HG02981 (cell line): ENCODE measurements at regions not wholly inside any gene's neighbourhood (a gene's known extent, or its start where the extent isn't known, plus 50 kb on each side); places are given as distances from the start of the nearest gene placed in this dataset.
"Not testable (repeated sequence)": the region's sequence is repeated elsewhere in the genome, so short reads cannot be mapped to it uniquely, and the experiment has no call there.

ENCODE experiments used
- ATAC-seq: cut with Tn5 transposase; IDR thresholded peaks from one replicate; pipeline ENCODE4 v1.9.1; 2021; ENCODE audit warnings: mild to moderate bottlenecking, moderate library complexity; ENCODE audit not compliant: unreplicated experiment

- ATAC-seq = no peak
Observed at GRCh38 chr16:65621640-65622039, 499.8 kb upstream of the CDH11 start.

- ATAC-seq = no peak
Observed at GRCh38 chr16:65619606-65620005, 497.7 kb upstream of the CDH11 start.

GRCh38 chr16:65618931-65619330, 497.1 kb upstream of the CDH11 start:
- ATAC-seq = no peak

- ATAC-seq = no peak
Observed at GRCh38 chr16:65618333-65618732, 496.5 kb upstream of the CDH11 start.

DNA sequence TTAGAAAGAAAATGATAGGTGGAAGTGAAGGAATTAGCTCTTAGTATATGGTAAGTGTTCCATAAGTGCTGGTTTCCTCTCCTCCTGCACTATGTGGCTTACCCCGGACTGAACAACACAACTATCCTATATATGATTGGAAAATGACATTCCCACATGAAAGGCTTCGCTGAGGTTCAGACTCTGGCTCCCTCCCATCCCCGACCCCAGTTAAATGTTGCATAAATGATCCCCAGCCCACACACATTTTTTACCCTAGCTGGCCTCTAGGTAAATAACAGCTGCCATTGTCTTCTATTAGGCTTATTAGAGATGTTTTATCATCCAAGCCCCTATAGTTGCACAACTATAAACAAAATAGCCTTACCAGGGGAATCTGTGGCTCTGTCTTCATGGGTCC, 495.6 kb upstream of the CDH11 start:
- ATAC-seq = no peak

DNA sequence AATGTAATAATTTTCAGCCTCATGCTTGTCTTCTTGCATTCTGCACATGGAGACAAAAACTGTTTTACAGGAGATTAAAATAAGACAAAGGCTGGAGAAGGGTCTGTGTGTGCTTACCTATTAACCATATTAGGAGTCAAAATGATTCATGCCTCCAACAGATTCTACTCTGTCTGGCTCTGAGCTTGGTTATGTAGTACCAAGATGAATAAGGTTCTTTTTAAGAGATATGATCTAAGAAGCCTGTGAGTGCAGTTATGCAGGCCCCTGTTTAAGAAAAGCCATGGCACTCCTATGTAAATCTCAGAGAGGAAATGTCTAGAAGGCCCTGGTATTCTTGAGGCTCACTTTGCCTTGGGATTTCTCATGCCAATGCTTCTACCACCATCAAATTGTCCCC, 486.6 kb upstream of the CDH11 start:
- ATAC-seq = no peak

- no peak for ATAC-seq
Observed at GRCh38 chr16:65604771-65605170, 482.9 kb upstream of the CDH11 start.

DNA sequence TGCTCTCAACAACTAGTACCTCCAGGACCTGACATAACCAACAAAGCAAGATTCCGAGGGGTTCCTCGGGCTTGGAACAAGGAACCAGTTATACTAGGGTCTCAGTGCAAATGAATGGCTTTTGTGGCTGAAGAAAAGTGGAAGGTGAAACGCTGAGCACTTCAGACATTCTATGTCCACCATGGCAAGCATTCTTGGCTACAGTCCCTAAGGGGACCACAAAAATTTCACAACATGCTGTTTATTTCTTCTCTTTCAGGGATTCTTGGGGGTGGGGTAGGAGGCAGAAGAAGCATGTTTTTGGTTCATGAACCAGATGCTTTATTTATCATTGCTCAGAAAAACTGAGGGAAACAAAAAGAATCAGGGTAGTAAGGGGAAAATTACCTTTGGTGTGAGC, 479.9 kb upstream of the CDH11 start:
- no peak for ATAC-seq

DNA sequence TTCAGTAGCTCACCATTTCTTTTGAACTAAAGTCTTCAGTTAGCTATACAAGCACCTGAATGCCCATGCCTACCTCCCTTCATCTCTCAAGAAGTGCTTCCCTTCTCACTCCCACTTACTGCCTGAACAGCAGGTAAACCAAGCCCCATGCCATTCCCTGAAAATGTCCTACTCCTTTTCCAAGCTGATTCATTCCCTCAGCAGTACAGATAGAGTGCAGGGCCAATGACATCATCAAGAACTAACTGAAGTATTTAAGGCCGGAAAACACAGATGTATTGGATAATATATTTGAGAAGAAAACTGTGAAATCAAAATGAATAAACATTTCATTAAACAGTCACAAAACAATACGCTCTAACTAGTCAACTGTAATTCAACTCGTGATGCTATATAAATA, 478.8 kb upstream of the CDH11 start:
- no peak for ATAC-seq

DNA sequence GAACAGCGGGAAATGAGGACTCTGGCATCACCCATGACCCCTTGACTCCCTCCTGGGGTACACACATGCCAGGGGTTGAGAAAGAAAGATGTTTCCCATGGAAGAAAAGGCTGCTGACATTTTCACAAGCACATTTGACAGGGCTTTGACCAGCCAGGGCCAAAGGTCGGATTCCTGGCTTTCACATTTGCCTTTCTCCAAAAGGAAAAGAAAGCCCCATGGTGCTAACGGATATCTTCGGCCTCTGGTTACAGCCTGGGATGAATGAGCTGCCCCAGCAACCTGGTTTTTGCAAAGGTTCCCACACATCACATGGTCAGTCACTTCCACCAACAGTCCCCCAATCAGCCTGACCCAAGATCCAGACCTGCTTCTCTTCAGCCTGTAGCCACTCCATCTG, 478.2 kb upstream of the CDH11 start:
- ATAC-seq = no peak

DNA sequence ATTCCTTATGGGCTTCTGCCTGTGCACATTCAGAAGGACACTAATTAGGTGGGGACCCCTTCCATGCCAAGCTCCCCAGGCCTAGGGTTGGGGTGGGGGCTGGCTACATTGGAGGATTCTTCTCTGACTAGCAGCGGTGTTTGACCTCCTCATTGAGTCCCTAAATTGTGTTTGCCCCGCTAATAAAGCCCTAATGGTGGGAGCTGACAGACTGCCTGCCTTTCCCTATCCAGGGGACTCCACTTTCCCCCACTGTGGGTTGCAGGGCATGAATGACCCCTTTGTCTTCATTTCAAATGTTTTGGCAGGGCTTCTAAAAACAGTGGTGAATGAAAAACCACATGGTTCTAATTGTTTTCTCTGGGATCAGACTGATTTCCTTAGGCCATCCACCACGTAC, 476.8 kb upstream of the CDH11 start:
- no peak for ATAC-seq

- no peak for ATAC-seq
Observed at GRCh38 chr16:65583498-65583897, 461.6 kb upstream of the CDH11 start.

- ATAC-seq = no peak
Observed at GRCh38 chr16:65579050-65579449, 457.2 kb upstream of the CDH11 start.

DNA sequence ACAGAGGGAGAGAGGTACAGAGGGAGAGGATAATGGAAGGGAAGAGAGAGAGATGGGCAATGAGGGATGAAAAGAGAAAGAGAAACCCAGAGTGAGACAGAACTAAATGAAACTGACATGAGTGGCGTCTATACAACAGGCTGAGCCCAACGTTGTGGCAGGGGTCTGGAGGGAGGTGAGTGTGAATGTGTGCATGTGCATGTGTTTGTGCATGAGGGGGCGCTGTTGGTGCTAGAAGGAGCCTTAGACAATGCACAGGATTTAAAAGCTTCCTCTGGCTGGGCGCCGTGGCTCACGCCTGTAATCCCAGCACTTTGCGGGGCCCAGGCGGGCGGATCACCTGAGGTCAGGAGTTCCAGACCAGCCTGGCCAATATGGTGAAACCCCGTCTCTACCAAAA, 454.8 kb upstream of the CDH11 start:
- no peak for ATAC-seq

- no peak for ATAC-seq
Observed at GRCh38 chr16:65576139-65576538, 454.3 kb upstream of the CDH11 start.

DNA sequence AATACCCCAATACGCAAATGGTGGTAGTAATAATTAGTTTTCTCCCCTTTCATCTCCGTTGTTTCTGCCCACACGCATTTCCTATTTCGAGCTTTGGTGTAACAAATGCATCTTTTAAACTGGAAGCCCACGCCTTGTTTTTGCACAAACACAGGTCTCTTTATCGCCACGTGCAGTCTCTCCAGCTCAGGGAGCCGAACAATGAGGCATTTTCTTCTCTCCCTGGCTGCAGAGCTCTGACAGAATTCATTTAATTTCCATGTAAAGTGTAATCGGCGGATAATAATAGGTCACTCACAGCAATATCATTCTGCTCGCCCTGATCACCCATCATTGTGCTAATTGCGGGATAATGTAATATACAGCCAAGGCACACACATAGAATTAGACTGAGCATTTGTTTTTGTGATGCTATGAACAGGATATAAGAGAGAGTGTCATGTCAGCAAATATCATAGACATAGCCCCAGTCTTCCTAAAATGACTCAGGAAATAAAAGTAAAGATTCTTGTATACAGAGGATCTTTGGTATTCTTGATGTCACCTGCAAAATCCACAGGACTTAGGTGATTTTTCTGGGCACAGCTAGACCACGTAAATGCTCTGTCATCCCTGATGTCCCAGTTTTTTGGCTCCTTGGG, 452.6 kb upstream of the CDH11 start:
- no peak for ATAC-seq

- ATAC-seq = no peak
Observed at GRCh38 chr16:65572156-65572555, 450.3 kb upstream of the CDH11 start.

DNA sequence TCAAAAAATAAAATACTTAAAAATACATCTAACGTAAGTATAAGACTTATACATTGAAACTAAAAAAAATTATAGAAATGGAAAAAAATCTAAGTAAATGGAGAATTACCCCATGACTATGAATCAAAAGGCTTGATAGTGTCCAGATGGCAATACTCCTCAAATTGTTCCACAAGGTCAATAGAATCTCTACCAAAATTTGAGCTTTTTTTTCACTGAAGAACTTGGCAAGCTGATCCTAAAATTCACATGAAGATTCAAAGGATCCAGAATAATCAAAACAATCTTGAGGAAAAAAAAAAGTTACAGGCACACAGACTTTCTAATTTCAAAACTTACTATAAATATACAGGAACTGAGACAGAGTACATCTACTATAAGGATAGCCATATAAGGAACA, 448.4 kb upstream of the CDH11 start:
- no peak for ATAC-seq

- no peak for ATAC-seq
Observed at GRCh38 chr16:65559846-65560245, 438.0 kb upstream of the CDH11 start.

DNA sequence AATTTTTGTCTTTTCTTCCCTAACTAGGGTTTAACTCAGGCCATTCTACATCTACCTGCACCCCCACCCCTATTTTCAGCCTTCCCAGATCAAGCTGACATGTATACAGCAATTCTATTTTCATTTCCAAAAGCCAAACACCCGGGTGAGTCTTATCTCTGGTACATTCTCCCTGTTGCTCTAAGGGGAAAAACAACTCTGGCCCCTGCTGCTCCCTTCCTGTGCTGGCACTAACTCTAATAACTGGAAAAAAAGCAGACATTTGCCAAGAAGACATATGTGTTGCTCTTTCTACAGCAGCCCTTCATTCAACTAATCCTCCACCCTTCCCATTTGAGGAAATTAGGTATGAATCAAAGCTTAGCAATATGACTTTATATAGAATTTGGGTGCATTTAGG, 427.8 kb upstream of the CDH11 start:
- ATAC-seq = not testable (repeated sequence)

DNA sequence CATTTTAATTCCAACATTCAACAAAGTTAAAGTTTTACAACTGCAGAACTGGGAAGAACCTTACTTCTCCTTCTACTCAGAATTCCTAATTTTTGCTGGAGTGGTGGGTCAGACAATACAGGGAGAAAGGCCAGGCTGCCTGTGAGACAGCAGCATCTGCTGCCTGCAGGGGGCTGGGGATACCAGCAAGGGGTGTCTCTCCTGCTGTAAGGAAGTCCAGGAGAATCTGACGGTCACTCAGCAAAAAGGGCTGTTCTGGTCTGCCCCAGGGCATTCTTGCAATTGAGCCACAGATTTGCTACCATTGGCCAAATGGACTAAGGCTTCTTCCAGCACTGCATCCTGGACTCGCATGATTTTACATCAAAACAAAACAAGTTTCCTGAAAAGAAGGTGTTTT, 426.6 kb upstream of the CDH11 start:
- no peak for ATAC-seq

DNA sequence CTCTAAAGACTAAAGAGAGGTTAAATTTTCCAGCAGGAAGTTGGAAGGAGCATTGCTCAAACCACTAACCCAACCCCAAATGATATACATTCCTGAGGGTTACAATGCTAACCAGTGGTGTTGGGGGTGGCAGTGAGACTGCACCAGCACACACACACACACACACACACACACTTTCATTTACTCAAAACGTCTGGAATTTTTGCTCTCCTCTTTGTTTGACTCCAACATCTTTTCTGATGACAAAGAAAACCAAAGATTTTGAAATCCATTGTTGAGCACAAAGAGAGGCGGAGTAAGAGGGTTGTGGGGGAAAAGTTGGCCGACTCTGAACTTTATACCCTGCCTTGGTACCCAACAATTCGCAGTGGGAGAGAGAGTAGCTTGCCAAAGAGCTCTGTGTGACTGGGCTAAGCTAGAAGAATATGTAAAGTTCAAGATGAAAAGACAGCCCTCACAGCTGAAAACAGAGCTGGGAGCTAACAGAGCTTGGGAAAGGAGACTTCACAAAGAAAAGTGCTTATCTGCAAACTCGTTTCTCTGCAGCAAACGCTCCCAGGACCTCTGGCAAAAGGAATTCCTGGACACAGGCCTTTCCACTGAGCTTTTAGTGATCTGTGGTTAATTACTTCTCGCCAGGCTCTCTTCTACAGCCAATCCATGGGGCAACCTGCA, 426.0 kb upstream of the CDH11 start:
- ATAC-seq = no peak

DNA sequence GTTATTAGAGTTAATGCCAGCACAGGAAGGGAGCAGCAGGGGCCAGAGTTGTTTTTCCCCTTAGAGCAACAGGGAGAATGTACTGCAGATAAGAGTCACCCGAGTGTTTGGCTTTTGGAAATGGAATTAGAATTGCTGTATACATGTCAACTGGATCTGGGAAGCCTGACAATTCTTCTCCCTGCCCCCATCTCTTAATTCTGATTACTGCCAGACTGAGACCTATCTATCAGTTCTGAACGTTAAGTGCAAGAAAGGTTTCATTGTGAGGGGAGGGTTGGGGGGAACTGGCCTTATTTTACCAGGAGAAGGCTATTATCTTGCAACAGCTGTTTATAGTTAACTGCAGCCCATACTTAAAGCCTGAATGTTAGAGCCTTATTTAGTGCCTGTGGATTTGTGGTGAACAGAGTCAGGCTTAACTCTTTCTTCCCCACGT, 424.5 kb upstream of the CDH11 start:
- no peak for ATAC-seq
